ENCODE measurements at regions not wholly inside any gene's neighbourhood (a gene's known extent, or its start where the extent isn't known, plus 50 kb on each side); places are given as distances from the start of the nearest gene placed in this dataset.

GRCh38 chr20:52899041-52899608 is 73.0 kb upstream of the TSHZ2 start:
- TF ChIP-seq CTCF (conservative IDR thresholded peaks at IDR 0.05 in 1 of 2, IDR thresholded peaks at IDR 0.05 in 1 of 2; ENCODE audit: low read depth in 1 of 2, low read length in 2 of 2) (no peak), EZH2 (IDR thresholded peaks at IDR 0.05; ENCODE audit: low read length, missing control alignments) (no peak)
